UCSD-AML1 (cell line): ENCODE measurements at regions not wholly inside any gene's neighbourhood (a gene's known extent, or its start where the extent isn't known, plus 50 kb on each side); places are given as distances from the start of the nearest gene placed in this dataset.
"Not testable (repeated sequence)": the region's sequence is repeated elsewhere in the genome, so short reads cannot be mapped to it uniquely, and the experiment has no call there.

Source experiments
- DNase-seq: peaks from one replicate; lab custom pipeline; 2025; ENCODE audit not compliant: unreplicated experiment; lab: John Stamatoyannopoulos, UW

- DNase-seq = no peak
Measured at GRCh38 chr13:90254437-90254836, 1093.0 kb upstream of the MIR17HG start.

GRCh38 chr13:90256746-90257145 is 1090.7 kb upstream of the MIR17HG start:
- no peak for DNase-seq

DNA sequence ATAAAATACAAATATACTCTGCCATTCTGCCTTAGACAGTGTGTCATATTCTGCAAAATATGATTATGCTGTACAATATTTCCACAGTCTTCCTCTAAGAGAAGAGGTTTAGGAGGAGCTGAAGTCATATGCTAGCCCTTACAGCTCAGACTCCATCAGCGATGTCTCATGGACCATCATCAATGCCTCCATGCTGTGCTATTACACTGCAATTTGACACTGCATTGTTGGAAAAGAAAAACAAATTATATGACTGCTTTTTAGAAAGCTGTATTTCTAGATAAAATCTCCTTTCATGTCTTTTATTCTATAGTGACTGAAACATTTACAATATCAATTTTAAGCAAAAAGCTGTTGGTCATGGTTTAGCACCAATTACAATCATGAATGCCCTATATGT is 1089.4 kb upstream of the MIR17HG start:
- no peak for DNase-seq

DNA sequence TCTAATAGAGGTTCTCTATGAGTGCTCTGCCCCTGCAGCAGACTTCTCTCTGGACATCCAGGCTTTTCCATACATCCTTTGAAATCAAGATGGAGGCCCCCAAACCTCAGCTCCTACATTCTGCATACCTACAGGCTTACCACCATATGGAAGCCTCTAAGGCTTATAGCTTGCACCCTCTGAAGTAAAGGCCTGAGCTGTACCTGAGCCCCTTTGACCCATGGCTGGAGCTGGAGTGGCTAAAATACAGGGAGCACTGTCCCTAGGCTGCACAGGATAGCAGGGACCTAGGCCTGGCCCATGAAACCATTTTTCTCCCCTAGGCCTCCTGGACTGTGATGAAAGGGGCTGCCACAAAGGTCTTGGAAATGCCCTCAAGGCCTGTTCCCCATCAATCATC is 1086.1 kb upstream of the MIR17HG start:
- DNase-seq = no peak

DNA sequence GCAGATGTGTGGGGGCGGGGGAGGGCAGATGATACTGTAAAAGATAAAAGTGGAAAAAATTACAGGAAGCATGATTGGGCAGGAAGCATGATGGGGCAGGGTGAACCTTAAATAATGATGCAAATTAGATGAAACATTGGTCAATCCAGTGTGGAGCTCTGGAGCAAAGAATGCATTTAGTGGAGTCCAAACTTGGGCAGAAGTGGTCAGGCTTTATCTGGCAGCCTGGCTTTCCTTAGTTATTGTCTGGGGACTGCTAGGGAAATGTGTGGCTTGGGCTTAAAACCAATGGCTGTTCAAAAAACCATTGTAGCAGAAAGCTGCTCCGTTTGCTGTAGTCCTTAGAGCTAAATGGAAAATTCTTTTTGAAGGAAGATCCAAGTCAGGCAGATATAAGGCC is 1077.3 kb upstream of the MIR17HG start:
- DNase-seq = no peak

- DNase-seq = no peak
Measured at GRCh38 chr13:90272356-90272755, 1075.1 kb upstream of the MIR17HG start.

GRCh38 chr13:90276216-90276615 is 1071.3 kb upstream of the MIR17HG start:
- no peak for DNase-seq

DNA sequence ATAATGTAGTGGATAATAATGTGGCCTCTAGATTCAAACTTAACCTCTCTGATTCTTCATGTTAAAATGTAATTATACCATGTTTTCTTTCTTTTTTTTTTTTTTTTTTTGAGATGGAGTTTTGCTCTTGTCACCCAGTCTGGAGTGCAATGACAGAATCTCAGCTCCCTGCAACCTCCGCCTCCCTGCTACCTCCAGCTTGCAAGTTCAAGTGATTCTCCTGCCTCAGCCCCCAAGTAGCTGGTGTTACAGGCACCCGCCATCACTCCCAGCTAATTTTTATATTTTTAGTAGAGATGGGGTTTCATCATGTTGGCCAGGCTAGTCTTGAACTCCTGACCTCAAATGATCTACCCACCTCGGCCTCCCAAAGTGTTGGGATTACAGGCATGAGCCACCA is 1069.3 kb upstream of the MIR17HG start:
- not testable (repeated sequence) for DNase-seq

DNA sequence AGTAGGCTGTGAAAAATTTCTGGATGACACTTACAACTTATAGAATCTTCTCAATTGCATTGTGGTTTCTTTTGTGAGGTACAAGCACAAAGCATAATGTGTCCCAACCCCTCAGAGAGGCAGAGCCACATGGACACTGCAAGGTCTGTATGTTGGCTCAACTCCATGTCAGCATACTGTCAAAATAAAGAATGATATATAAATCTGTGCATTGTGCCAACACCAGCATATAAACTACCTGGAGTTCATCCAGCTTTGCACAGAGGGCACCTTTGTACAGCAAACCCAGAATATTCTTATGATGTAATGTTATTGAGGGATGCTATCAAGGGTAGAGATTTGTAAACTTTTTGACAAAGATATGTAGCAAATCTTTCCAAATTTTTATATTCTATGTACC is 1065.8 kb upstream of the MIR17HG start:
- DNase-seq = no peak

DNA sequence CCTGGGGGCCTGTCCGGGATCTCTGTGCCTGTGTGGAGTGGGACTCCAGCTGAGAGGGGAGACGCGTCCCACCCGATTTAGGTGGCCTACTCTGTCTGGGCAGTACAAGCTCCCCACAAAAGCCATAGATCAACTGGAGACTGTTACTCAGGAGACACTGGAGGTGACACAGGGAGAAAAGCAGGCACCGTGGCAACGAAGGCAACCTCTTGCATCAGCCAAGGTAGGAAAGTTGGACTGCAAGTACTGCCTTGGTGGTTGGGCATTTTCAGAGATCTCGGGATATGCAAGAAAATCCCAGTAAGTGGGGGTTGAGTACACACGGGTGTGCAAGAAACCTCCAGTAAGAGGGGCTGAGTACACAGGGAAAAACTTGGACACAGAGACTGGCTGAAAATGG is 1060.0 kb upstream of the MIR17HG start:
- DNase-seq = no peak

DNA sequence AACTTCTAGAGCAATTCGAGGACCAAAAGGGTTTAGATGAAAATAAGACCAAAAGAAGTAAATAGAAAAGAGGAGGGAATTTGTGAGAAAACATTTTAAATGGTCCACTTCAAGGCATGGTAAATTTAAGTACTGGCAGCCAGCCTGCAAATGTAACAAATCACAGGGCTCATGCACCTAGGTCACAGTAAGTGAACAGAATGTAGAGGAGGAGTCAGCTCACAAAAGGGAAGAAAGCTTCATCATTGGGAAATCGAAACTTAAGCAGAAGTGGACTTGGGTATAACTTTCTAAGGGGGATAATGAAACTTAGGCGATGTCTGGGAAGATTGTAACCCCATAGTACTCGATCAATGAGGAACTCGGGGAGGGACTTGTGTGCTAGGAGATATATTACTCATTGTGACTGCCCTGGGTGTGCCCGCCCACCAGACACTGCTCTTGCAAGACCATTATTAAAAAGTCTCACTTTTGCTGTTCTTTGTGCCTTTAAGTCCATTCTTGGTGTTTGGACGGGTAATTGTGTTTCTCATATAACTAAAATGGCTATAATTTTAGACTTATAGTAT is 1053.6 kb upstream of the MIR17HG start:
- no peak for DNase-seq

- no peak for DNase-seq
Measured at GRCh38 chr13:90299238-90299637, 1048.2 kb upstream of the MIR17HG start.

DNA sequence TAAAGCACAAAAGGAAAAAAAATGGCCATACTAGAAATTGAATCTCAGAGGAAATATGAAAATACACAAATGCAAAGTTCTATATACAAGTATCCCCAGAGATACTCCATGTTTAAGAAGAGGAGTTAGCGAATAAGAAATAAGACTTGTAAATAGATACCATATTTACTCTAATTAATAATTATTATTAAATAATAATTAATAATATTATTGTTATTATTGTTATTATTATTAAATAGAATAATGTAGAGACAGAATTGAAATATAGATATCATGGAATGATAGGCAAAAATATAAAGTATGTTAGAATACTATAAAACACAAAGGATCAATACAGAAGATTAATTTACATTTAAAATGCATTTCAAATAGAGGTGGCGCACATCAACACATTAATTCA is 1047.5 kb upstream of the MIR17HG start:
- no peak for DNase-seq

DNA sequence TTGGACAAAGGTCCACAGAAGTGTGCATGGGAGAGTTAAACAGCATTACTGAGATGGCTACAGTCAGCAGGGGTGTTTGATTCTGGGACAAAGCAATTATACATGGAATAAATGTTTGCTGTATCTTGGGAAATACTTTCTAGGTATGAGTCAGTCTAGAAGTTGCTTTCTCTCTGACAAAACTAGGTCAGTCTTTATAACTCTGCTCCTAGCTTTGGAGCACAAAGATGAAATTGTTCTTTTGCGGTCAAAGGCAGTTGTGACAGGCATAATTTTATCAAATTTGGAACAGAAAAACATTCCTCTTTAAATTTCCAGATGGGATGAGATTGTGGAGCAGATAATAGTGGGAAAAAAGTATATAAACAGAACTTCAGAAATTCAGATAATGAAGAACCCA is 1045.4 kb upstream of the MIR17HG start:
- DNase-seq = no peak

- no peak for DNase-seq
Measured at GRCh38 chr13:90305796-90306195, 1041.7 kb upstream of the MIR17HG start.

- DNase-seq = no peak
Measured at GRCh38 chr13:90307136-90307535, 1040.4 kb upstream of the MIR17HG start.

- no peak for DNase-seq
Measured at GRCh38 chr13:90308249-90308648, 1039.2 kb upstream of the MIR17HG start.

DNA sequence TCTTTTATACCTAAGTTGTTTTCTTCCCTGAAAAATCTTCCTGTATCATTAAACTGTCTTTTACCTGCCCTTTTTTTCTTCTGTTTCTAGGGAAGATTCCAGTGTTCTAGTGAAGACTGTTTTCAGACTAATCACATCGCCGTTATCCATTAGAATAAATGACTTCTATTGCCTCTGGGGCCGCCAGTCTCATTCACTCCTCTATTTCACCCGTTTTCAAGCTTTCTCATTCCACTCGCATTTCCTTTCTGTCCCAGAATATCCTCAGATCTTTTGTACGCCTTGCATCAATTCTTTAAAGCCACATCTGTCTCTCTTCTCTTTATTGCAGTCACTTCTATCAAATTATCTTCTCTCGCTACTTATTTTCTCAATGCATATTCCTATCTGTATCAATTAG is 1035.6 kb upstream of the MIR17HG start:
- no peak for DNase-seq

DNA sequence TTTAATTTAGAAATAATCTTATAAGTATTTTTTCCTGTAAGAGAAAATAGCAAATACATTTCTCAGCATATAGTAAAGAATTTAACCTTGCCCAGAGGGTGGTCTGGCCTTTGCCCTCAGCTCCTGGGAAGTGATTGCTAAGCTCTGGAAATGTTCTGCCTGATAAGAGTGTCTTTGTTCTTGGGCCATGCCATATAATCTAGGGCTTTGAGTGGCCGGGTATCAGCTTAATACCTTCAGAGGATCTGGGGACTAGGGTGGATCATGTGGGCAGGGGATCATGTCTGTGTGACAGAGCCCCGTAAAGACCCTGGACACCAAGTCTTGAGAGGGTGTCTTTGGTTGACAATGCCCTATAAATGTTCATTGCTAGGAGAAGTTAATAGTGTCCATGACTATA is 1032.4 kb upstream of the MIR17HG start:
- DNase-seq = no peak

DNA sequence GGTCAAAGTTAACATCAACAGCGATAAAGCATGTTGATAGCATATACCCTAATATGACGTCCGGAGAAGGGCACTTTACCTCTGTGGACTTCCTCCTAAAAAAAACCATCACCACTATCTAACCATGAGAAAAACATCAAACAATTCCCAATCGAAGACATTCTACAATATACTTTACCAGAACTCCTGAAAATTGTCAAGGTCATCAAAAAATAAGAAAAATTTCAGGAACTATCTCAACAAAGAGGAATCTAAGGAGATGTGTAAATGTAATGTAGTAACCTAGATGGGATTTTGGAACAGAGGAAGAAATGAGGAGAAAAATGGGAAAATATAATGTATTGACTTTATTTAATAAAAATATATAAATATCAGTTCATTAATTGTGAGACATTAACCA is 1026.8 kb upstream of the MIR17HG start:
- DNase-seq = no peak

DNA sequence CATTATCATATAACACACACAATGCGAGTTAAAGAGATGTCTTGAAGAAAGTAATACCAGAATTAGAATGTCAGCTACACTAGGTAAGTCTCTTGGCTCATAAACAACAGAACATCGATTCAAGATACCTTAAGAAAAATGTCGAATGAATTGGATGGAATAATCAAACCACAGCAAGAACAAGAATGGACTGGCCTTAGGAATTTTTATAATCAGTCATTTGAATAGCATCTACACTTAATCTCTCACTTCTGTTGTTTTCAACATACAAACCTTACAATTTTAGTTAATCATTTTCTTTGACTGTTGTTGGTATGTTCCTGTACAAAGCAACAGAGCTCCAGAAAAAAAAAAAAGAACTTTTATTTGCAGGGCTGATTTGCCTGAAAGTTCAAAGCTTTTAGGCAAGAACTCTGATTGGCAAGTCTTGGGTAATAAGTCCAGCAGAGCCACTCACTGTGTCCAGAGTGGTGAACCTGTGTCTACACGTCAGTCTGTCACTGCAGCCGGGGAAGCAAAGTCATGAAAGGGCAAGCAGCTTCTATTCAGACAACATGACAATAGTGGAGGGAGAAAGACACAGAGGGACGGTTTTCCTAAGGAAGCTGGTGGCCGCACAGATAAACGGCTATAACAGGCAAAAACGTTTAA is 1026.1 kb upstream of the MIR17HG start:
- no peak for DNase-seq

DNA sequence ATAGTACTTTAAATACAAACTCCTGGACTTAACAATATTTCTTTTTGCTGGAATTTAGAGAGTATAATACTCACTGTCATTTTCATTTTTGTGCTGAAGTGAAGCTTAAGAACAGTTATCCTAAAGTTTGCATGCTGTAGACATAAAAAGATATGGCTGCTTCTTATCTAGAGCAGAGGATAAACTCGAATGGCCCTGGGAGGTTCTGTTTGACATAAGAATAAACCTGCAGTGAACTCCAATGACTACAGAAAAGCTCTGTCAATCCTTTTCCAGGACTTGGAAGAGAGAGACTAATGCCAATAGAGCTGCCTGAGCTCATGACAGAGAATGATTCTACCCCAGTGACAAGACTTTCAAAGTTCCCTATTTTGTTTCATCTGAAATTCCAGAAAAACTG is 1017.8 kb upstream of the MIR17HG start:
- no peak for DNase-seq

DNA sequence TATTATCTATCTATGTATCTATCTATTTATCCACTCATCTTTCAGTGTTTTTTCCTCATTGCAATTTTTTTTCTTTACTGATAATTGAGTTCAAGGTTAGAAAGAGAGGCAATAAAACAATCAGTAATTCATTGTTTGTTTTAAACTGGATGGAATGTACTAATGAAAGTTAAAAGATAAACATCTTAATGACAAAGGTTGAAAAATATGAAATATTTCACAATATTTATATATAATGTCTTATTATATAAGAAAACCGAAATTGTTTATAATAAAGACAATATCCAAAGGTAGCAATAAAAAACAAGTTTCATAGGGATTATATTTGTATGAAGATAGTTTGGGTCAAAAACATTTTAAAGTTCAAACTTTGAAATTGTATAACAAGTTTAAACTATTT is 1015.5 kb upstream of the MIR17HG start:
- DNase-seq = no peak
